B cell (primary cell): ENCODE measurements at regions not wholly inside any gene's neighbourhood (a gene's known extent, or its start where the extent isn't known, plus 50 kb on each side); places are given as distances from the start of the nearest gene placed in this dataset.

ENCODE experiments used
- EZH2 ChIP-seq: IDR thresholded peaks from 2 replicates; pipeline ENCODE4 v1.6.1; 2012; ENCODE audit warnings: borderline replicate concordance, low read depth, mild to moderate bottlenecking, moderate library complexity, low read length; ENCODE audit not compliant: insufficient read depth, poor library complexity, severe bottlenecking
- TF ChIP-seq, protein P1 (sequence below): fragments of 200-600 bp; IDR thresholded peaks from one replicate; pipeline ENCODE4 v1.8.0; 2022; ENCODE audit warnings: antibody characterized with exemption, mild to moderate bottlenecking

DNA sequence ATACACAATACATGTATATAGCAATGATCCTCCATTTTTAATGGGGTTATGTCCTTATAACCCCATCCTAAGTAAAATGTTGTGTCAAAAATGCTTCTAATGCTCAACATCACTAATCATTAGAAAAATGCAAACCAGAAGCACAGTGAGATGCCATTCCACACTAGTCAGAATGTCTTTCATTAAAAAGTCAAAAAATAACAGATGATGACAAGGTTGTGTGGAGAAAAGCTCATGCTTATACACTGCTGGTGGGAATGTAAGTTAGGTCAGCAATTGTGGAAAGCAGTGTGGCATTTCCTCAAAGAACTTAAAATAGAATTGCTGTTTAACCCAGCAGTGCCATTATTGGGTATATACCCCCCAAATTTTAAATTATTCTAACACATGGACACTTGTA lies 654.9 kb upstream of the CNTNAP5 start:
- TF ChIP-seq, protein P1, sequence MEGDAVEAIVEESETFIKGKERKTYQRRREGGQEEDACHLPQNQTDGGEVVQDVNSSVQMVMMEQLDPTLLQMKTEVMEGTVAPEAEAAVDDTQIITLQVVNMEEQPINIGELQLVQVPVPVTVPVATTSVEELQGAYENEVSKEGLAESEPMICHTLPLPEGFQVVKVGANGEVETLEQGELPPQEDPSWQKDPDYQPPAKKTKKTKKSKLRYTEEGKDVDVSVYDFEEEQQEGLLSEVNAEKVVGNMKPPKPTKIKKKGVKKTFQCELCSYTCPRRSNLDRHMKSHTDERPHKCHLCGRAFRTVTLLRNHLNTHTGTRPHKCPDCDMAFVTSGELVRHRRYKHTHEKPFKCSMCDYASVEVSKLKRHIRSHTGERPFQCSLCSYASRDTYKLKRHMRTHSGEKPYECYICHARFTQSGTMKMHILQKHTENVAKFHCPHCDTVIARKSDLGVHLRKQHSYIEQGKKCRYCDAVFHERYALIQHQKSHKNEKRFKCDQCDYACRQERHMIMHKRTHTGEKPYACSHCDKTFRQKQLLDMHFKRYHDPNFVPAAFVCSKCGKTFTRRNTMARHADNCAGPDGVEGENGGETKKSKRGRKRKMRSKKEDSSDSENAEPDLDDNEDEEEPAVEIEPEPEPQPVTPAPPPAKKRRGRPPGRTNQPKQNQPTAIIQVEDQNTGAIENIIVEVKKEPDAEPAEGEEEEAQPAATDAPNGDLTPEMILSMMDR = no peak
- TF ChIP-seq EZH2 = no peak
